HepG2 (cell line): ENCODE measurements at regions not wholly inside any gene's neighbourhood (a gene's known extent, or its start where the extent isn't known, plus 50 kb on each side); places are given as distances from the start of the nearest gene placed in this dataset.

ENCODE experiments used
- BHLHE40 ChIP-seq: IDR thresholded peaks from 2 replicates; pipeline ENCODE4 v1.6.1; 2011; ENCODE audit warnings: low read length, improper control_type of control experiment
- CREM ChIP-seq, 2 experiments: sonication (generic) in 1 of 2; formaldehyde crosslinking in 1 of 2; IDR thresholded peaks; 2 replicates each; pipeline versions ENCODE4 v1.4.0 to v1.6.1; 2016 to 2020; ENCODE audit warnings: antibody characterized with exemption in 1 of 2, mild to moderate bottlenecking in 1 of 2, missing genetic modification reagents in 1 of 2
- KMT2B ChIP-seq: IDR thresholded peaks from 2 replicates; pipeline ENCODE4 v1.6.1; 2016; ENCODE audit warnings: missing genetic modification reagents, missing compliant biosample characterization
- NCOA2 ChIP-seq: sonication (generic); formaldehyde crosslinking; IDR thresholded peaks from 2 replicates; pipeline ENCODE4 v1.8.0; 2022; ENCODE audit warnings: inconsistent platforms
- PHF21A ChIP-seq: sonication (generic); formaldehyde crosslinking; IDR thresholded peaks from 2 replicates; pipeline ENCODE4 v1.5.0; 2020; ENCODE audit warnings: mild to moderate bottlenecking, missing genetic modification reagents
- PITX1 ChIP-seq: sonication (generic); formaldehyde crosslinking; IDR thresholded peaks from 2 replicates; pipeline ENCODE4 v1.5.1; 2020; ENCODE audit warnings: mild to moderate bottlenecking, missing genetic modification reagents
- TEAD2 ChIP-seq: sonication (generic); formaldehyde crosslinking; IDR thresholded peaks from 2 replicates; pipeline ENCODE4 v1.9.0; 2021; ENCODE audit warnings: missing genetic modification reagents
- THAP11 ChIP-seq: IDR thresholded peaks from 2 replicates; pipeline ENCODE4 v1.6.1; 2016; ENCODE audit warnings: missing biosample characterization, missing genetic modification reagents
- ZNF160 ChIP-seq: sonication (generic); formaldehyde crosslinking; IDR thresholded peaks from 2 replicates; pipeline ENCODE4 v1.8.0; 2022; ENCODE audit warnings: mild to moderate bottlenecking, inconsistent platforms, missing genetic modification reagents
- ZNF629 ChIP-seq: sonication (generic); formaldehyde crosslinking; conservative IDR thresholded peaks from 2 replicates; pipeline ENCODE4 v1.5.0; 2020; ENCODE audit warnings: missing genetic modification reagents
- TF ChIP-seq, protein P1 (sequence below): sonication (generic); formaldehyde crosslinking; IDR thresholded peaks from 2 replicates; pipeline ENCODE4 v1.5.1; 2020; ENCODE audit warnings: mild to moderate bottlenecking, missing genetic modification reagents, moderate library complexity
- TF ChIP-seq, protein P2 (sequence below): sonication (generic); formaldehyde crosslinking; IDR thresholded peaks from 2 replicates; pipeline ENCODE4 v1.4.0; 2020; ENCODE audit warnings: missing genetic modification reagents
- TF ChIP-seq, protein P3 (sequence below): sonication (generic); formaldehyde crosslinking; conservative IDR thresholded peaks from 2 replicates; pipeline ENCODE4 v1.8.1; 2023; ENCODE audit warnings: missing genetic modification reagents
- TF ChIP-seq, protein P4 (sequence below): sonication (generic); formaldehyde crosslinking; IDR thresholded peaks from 2 replicates; pipeline ENCODE4 v1.8.0; 2022; ENCODE audit warnings: mild to moderate bottlenecking, missing genetic modification reagents, borderline replicate concordance
- TF ChIP-seq, protein P5 (sequence below): IDR thresholded peaks from 2 replicates; pipeline ENCODE4 v1.4.0; 2020; ENCODE audit warnings: mild to moderate bottlenecking, missing genetic modification reagents

DNA sequence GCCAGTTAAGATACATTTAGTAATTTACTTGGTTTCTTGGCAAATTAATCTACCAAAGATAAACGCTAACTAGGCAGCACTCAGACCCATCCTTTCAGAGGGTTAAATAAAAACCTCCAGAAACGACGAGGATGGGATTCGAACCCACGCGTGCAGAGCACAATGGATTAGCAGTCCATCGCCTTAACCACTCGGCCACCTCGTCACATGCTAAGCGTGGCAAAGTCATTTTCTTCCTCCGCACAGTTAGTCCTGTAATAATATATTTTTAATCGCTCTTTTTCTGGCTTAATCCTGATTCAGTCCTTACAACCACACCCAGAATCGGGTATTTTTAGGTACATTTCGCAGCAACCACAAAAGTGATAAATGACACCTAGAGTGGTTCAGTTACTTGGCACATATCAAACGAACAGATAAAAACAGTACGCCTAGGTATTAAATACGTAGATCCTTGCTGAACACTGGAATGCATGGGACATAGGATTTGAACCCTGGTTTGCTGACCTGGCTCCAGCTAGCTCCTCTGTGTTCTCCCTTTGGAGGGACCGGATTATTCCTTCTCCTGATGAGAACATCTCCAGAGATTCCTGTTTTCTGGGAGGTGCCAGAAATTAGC, 71.6 kb downstream of the GPX5 start (continued):
- TF ChIP-seq, protein P1, sequence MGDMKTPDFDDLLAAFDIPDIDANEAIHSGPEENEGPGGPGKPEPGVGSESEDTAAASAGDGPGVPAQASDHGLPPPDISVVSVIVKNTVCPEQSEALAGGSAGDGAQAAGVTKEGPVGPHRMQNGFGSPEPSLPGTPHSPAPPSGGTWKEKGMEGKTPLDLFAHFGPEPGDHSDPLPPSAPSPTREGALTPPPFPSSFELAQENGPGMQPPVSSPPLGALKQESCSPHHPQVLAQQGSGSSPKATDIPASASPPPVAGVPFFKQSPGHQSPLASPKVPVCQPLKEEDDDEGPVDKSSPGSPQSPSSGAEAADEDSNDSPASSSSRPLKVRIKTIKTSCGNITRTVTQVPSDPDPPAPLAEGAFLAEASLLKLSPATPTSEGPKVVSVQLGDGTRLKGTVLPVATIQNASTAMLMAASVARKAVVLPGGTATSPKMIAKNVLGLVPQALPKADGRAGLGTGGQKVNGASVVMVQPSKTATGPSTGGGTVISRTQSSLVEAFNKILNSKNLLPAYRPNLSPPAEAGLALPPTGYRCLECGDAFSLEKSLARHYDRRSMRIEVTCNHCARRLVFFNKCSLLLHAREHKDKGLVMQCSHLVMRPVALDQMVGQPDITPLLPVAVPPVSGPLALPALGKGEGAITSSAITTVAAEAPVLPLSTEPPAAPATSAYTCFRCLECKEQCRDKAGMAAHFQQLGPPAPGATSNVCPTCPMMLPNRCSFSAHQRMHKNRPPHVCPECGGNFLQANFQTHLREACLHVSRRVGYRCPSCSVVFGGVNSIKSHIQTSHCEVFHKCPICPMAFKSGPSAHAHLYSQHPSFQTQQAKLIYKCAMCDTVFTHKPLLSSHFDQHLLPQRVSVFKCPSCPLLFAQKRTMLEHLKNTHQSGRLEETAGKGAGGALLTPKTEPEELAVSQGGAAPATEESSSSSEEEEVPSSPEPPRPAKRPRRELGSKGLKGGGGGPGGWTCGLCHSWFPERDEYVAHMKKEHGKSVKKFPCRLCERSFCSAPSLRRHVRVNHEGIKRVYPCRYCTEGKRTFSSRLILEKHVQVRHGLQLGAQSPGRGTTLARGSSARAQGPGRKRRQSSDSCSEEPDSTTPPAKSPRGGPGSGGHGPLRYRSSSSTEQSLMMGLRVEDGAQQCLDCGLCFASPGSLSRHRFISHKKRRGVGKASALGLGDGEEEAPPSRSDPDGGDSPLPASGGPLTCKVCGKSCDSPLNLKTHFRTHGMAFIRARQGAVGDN: no peak
- TF ChIP-seq, protein P2, sequence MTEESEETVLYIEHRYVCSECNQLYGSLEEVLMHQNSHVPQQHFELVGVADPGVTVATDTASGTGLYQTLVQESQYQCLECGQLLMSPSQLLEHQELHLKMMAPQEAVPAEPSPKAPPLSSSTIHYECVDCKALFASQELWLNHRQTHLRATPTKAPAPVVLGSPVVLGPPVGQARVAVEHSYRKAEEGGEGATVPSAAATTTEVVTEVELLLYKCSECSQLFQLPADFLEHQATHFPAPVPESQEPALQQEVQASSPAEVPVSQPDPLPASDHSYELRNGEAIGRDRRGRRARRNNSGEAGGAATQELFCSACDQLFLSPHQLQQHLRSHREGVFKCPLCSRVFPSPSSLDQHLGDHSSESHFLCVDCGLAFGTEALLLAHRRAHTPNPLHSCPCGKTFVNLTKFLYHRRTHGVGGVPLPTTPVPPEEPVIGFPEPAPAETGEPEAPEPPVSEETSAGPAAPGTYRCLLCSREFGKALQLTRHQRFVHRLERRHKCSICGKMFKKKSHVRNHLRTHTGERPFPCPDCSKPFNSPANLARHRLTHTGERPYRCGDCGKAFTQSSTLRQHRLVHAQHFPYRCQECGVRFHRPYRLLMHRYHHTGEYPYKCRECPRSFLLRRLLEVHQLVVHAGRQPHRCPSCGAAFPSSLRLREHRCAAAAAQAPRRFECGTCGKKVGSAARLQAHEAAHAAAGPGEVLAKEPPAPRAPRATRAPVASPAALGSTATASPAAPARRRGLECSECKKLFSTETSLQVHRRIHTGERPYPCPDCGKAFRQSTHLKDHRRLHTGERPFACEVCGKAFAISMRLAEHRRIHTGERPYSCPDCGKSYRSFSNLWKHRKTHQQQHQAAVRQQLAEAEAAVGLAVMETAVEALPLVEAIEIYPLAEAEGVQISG (CRISPR knock-in tag): peak; percentile 68
- peak; percentile 77 for TF ChIP-seq PITX1 (CRISPR knock-in tag)
- TF ChIP-seq, protein P3, sequence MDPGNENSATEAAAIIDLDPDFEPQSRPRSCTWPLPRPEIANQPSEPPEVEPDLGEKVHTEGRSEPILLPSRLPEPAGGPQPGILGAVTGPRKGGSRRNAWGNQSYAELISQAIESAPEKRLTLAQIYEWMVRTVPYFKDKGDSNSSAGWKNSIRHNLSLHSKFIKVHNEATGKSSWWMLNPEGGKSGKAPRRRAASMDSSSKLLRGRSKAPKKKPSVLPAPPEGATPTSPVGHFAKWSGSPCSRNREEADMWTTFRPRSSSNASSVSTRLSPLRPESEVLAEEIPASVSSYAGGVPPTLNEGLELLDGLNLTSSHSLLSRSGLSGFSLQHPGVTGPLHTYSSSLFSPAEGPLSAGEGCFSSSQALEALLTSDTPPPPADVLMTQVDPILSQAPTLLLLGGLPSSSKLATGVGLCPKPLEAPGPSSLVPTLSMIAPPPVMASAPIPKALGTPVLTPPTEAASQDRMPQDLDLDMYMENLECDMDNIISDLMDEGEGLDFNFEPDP (CRISPR knock-in tag): no peak
- TF ChIP-seq TEAD2: no peak
- TF ChIP-seq, protein P4, sequence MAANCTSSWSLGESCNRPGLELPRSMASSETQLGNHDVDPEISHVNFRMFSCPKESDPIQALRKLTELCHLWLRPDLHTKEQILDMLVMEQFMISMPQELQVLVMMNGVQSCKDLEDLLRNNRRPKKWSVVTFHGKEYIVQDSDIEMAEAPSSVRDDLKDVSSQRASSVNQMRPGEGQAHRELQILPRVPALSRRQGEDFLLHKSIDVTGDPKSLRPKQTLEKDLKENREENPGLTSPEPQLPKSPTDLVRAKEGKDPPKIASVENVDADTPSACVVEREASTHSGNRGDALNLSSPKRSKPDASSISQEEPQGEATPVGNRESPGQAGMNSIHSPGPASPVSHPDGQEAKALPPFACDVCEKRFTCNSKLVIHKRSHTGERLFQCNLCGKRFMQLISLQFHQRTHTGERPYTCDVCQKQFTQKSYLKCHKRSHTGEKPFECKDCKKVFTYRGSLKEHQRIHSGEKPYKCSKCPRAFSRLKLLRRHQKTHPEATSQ (CRISPR knock-in tag): no peak
- 0 out of 2 replicates have a peak, but pooled peaks have one; percentile 22 for TF ChIP-seq ZNF160
- peak; percentile 58; the same call in 1 of the 2 replicates for TF ChIP-seq CREM (IDR thresholded peaks at IDR 0.05)
- no peak for TF ChIP-seq CREM (CRISPR knock-in tag; IDR thresholded peaks at IDR 0.05)
- TF ChIP-seq ZNF629: peak; percentile 74
- peak; percentile 70; the same call in 1 of the 2 replicates for TF ChIP-seq PHF21A
- peak; percentile 32; the same call in 1 of the 2 replicates for TF ChIP-seq NCOA2 (CRISPR knock-in tag)
- TF ChIP-seq, protein P5, sequence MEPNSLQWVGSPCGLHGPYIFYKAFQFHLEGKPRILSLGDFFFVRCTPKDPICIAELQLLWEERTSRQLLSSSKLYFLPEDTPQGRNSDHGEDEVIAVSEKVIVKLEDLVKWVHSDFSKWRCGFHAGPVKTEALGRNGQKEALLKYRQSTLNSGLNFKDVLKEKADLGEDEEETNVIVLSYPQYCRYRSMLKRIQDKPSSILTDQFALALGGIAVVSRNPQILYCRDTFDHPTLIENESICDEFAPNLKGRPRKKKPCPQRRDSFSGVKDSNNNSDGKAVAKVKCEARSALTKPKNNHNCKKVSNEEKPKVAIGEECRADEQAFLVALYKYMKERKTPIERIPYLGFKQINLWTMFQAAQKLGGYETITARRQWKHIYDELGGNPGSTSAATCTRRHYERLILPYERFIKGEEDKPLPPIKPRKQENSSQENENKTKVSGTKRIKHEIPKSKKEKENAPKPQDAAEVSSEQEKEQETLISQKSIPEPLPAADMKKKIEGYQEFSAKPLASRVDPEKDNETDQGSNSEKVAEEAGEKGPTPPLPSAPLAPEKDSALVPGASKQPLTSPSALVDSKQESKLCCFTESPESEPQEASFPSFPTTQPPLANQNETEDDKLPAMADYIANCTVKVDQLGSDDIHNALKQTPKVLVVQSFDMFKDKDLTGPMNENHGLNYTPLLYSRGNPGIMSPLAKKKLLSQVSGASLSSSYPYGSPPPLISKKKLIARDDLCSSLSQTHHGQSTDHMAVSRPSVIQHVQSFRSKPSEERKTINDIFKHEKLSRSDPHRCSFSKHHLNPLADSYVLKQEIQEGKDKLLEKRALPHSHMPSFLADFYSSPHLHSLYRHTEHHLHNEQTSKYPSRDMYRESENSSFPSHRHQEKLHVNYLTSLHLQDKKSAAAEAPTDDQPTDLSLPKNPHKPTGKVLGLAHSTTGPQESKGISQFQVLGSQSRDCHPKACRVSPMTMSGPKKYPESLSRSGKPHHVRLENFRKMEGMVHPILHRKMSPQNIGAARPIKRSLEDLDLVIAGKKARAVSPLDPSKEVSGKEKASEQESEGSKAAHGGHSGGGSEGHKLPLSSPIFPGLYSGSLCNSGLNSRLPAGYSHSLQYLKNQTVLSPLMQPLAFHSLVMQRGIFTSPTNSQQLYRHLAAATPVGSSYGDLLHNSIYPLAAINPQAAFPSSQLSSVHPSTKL (CRISPR knock-in tag): peak; percentile 66; the same call in 1 of the 2 replicates
- TF ChIP-seq BHLHE40: peak; percentile 43
- TF ChIP-seq THAP11: peak; percentile 56; the same call in 1 of the 2 replicates
- peak; percentile 42; the same call in 1 of the 2 replicates for TF ChIP-seq KMT2B
